Neural crest cell (in vitro differentiated cells): ENCODE measurements at regions not wholly inside any gene's neighbourhood (a gene's known extent, or its start where the extent isn't known, plus 50 kb on each side); places are given as distances from the start of the nearest gene placed in this dataset.

Experiments used
- DNase-seq: peaks from one replicate; pipeline ENCODE4 v3.0.0; 2021; ENCODE audit warnings: low read depth, mixed read lengths, low spot score
- H3K27ac Mint-ChIP-seq: one replicate; pipeline ENCODE4 v1.8.0; 2021; ENCODE audit warnings: mild to moderate bottlenecking, mixed read lengths; ENCODE audit not compliant: unreplicated experiment
- H3K27me3 Mint-ChIP-seq: 2 replicates; pipeline ENCODE4 v1.8.0; 2021; ENCODE audit warnings: low read depth, mild to moderate bottlenecking, mixed read lengths
- H3K36me3 Mint-ChIP-seq: 2 replicates; pipeline ENCODE4 v1.8.0; 2021; ENCODE audit warnings: low read depth, mild to moderate bottlenecking, mixed read lengths
- H3K4me1 Mint-ChIP-seq: 2 replicates; pipeline ENCODE4 v1.8.0; 2021; ENCODE audit warnings: mixed read lengths
- H3K4me3 Mint-ChIP-seq: one replicate; pipeline ENCODE4 v1.8.0; 2021; ENCODE audit warnings: mild to moderate bottlenecking, mixed read lengths
- H3K9me3 Mint-ChIP-seq: 2 replicates; pipeline ENCODE4 v1.8.0; 2021; ENCODE audit warnings: mixed read lengths
- CTCF ChIP-seq: fragments of 200-600 bp; sonication (generic); conservative IDR thresholded peaks from 2 replicates; pipeline ENCODE4 v1.5.0; 2021; ENCODE audit warnings: antibody characterized with exemption, mild to moderate bottlenecking

GRCh38 chr18:22723773-22724172, 209.4 kb upstream of the RBBP8 start:
- Mint-ChIP-seq H3K4me1 (no peaks in the 10 kb centered on the region), H3K9me3 (no peaks in the 10 kb centered on the region)

GRCh38 chr18:22726469-22726868, 206.7 kb upstream of the RBBP8 start:
- H3K9me3 Mint-ChIP-seq: no peaks in the 10 kb centered on the region
- H3K4me1 Mint-ChIP-seq: peaks cover 6% of the 10 kb centered on the region
- H3K36me3 Mint-ChIP-seq: no peaks in the 10 kb centered on the region
- H3K27me3 Mint-ChIP-seq: no peaks in the 10 kb centered on the region
- no peak for DNase-seq
- TF ChIP-seq CTCF: no peak
- no peak overlapping the region for H3K4me3 Mint-ChIP-seq
- no peak overlapping the region for H3K27ac Mint-ChIP-seq

More at GRCh38 chr18:22723773-22724172, 209.4 kb upstream of the RBBP8 start:
- Mint-ChIP-seq H3K27me3 (no peaks in the 10 kb centered on the region), H3K4me3 (no peak overlapping the region), H3K27ac (no peak overlapping the region), H3K36me3 (no peaks in the 10 kb centered on the region)
- TF ChIP-seq CTCF: no peak
- no peak for DNase-seq

- no peaks in the 10 kb centered on the region for H3K9me3 Mint-ChIP-seq
- H3K27me3 Mint-ChIP-seq: no peaks in the 10 kb centered on the region
- no peak overlapping the region for H3K27ac Mint-ChIP-seq
- no peak overlapping the region for H3K4me3 Mint-ChIP-seq
- no peak for TF ChIP-seq CTCF
- peaks cover 12% of the 10 kb centered on the region for H3K4me1 Mint-ChIP-seq
- H3K36me3 Mint-ChIP-seq: no peaks in the 10 kb centered on the region
- no peak for DNase-seq
Observed at GRCh38 chr18:22728016-22728415, 205.1 kb upstream of the RBBP8 start.

GRCh38 chr18:22728481-22729105, 204.5 kb upstream of the RBBP8 start:
- TF ChIP-seq CTCF: no peak
- Mint-ChIP-seq H3K36me3 (no peaks in the 10 kb centered on the region), H3K9me3 (no peaks in the 10 kb centered on the region), H3K4me1 (peaks cover 12% of the 10 kb centered on the region), H3K27ac (no peak overlapping the region), H3K27me3 (no peaks in the 10 kb centered on the region), H3K4me3 (no peak overlapping the region)
- DNase-seq: no peak

GRCh38 chr18:22731398-22731797, 201.7 kb upstream of the RBBP8 start:
- peaks cover 12% of the 10 kb centered on the region for H3K4me1 Mint-ChIP-seq
- H3K9me3 Mint-ChIP-seq: no peaks in the 10 kb centered on the region
- DNase-seq: no peak
- no peaks in the 10 kb centered on the region for H3K27me3 Mint-ChIP-seq
- no peaks in the 10 kb centered on the region for H3K36me3 Mint-ChIP-seq
- no peak overlapping the region for H3K4me3 Mint-ChIP-seq
- no peak for TF ChIP-seq CTCF
- H3K27ac Mint-ChIP-seq: no peak overlapping the region
